Mucosa of rectum (tissue), 2 donors: ENCODE measurements at regions not wholly inside any gene's neighbourhood (a gene's known extent, or its start where the extent isn't known, plus 50 kb on each side); places are given as distances from the start of the nearest gene placed in this dataset.

Experiments used
- H3K27ac ChIP-seq, 2 donors: one replicate each; pipeline ENCODE4 v1.7.0; 2013; ENCODE audit warnings: inconsistent platforms in 2 of 2, low read depth in 2 of 2, low read length in 2 of 2
- H3K27me3 ChIP-seq, 2 donors: one replicate each; pipeline ENCODE4 v1.7.0; 2013; ENCODE audit warnings: low read length in 2 of 2; ENCODE audit not compliant: control insufficient read depth in 2 of 2, insufficient read depth in 2 of 2
- H3K36me3 ChIP-seq, 2 donors: one replicate each; pipeline ENCODE4 v1.7.0; 2013; ENCODE audit warnings: low read length in 2 of 2; ENCODE audit not compliant: control insufficient read depth in 2 of 2, insufficient read depth in 2 of 2
- H3K4me1 ChIP-seq, 2 donors: one replicate each; pipeline ENCODE4 v1.7.0; 2013; ENCODE audit warnings: low read length in 2 of 2, mild to moderate bottlenecking in 1 of 2; ENCODE audit not compliant: control insufficient read depth in 2 of 2, insufficient read depth in 2 of 2
- H3K4me3 ChIP-seq, 2 donors: one replicate each; pipeline ENCODE4 v1.7.0; 2013; ENCODE audit warnings: low read length in 2 of 2
- H3K9ac ChIP-seq, 2 donors: one replicate each; pipeline ENCODE4 v1.7.0; 2013; ENCODE audit warnings: low read length in 2 of 2, low read depth in 1 of 2, mild to moderate bottlenecking in 1 of 2
- H3K9me3 ChIP-seq, 2 donors: one replicate each; pipeline ENCODE4 v1.7.0; 2013; ENCODE audit warnings: low read length in 2 of 2; ENCODE audit not compliant: control insufficient read depth in 2 of 2
- donor health status: healthy.
- donor health status: Normal muscosa, but diverticular disease.

DNA sequence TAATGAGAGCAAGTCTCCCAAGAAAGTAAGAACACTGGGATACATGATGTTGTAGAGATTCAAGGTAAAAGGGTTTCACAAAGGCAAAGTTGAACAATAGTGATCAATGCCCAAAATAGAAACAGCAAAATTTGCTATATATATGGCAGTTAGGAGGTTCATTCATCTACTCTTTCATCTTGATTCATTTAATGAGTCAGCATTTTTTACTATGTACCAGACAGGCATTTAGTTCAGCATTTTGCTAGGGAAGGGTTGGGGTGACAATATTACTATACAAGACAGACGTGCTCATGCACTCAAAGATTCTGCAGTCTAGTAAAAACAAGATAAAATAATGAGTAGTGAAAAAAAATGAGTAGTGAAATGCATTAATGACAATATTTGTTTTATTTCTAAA, 264.9 kb upstream of the LMO3 start:
- Histone ChIP-seq H3K4me3 (no peak overlapping the region), H3K27me3 (no peaks in the 10 kb centered on the region), H3K36me3 (no peaks in the 10 kb centered on the region), H3K9me3 (no peaks in the 10 kb centered on the region), H3K9ac (no peak overlapping the region), H3K4me1 (no peaks in the 10 kb centered on the region), H3K27ac (no peak overlapping the region)

DNA sequence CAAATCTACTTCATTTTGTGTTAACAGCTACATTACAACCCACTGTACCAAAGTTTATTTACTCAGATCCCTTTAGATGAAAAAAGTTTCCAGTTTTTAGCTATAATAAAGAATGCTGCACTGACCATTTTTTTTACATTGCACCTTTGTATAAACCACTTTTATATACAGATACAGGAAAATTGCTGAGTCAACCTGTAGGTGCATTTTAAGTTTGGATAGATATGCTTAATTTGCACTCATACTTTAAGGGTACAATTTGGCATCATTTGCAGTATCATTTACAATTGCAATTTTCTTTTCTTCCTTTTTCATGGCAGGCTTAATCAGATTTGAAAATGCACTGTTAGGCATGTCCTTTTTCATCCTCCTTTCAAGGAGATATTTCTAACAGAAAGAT, 257.8 kb upstream of the LMO3 start:
- Histone ChIP-seq H3K4me3 (no peak overlapping the region), H3K27ac (no peak overlapping the region), H3K36me3 (no peaks in the 10 kb centered on the region), H3K9me3 (no peaks in the 10 kb centered on the region), H3K9ac (no peak overlapping the region), H3K4me1 (no peaks in the 10 kb centered on the region), H3K27me3 (no peaks in the 10 kb centered on the region)

DNA sequence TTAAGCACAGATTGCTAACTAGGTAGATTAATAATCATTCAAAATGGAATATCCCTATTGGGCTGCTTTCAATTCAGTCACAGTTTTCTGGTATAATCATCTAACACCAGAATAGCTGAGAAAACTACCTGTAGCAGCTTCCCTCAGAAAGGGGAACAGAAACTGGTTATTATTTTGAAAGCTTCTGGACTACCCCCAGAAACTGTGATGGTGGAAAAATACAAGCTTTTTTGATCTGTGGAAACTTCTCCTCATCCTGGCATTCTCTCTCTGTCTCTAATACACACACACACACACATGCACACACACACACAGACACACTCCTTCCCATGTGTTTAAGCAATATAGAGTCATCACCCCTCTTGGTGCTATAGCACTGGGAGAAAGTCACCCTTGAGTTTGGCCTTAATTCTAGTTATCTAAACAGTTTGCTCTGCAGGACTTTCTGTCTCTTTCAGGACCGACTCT, 251.5 kb upstream of the LMO3 start:
- Histone ChIP-seq H3K9me3 (no peaks in the 10 kb centered on the region), H3K36me3 (no peaks in the 10 kb centered on the region), H3K4me1 (no peaks in the 10 kb centered on the region), H3K27ac (no peak overlapping the region), H3K27me3 (no peaks in the 10 kb centered on the region), H3K9ac (no peak overlapping the region), H3K4me3 (no peak overlapping the region)

DNA sequence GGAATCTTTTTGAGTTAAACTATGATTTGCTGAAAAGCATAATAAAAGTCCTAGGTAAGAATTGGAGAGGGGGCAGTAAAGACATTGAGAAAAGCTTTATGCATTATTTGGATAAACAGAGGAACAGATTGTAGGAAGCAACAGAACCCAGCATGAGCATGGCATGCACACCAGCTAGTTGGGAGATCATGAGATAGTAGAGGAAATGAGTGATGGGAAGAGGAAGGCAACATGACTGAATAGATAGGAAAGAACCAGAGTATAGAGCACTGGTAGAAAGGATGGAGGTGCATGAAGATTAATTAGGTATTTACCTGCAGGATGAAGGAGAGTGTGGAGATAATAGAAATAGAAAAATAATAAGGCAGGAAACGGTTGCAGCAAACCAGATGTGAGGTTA, 248.5 kb upstream of the LMO3 start:
- no peaks in the 10 kb centered on the region for H3K27me3 ChIP-seq
- no peak overlapping the region for H3K27ac ChIP-seq
- H3K9ac ChIP-seq: no peak overlapping the region
- no peaks in the 10 kb centered on the region for H3K9me3 ChIP-seq
- no peak overlapping the region for H3K4me3 ChIP-seq
- no peaks in the 10 kb centered on the region for H3K36me3 ChIP-seq
- H3K4me1 ChIP-seq: no peaks in the 10 kb centered on the region

DNA sequence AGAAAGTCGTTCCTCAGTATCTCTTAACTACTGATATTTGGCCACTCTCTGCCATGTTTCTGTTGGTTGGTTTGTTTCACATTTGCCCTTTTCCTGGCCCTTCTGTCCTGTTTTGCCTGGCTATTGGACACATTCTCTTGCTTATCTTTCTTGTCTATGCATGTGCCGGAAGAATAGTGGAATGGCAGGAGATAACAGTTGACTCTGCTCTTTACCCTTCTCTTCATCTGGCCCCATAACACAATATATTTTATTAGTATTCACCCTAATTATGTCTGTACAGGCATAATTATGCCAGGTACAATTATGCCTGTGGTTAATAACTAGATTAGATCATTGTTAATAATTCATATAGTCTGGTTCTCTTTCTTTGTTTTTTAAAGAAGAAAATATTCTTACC, 243.5 kb upstream of the LMO3 start:
- no peaks in the 10 kb centered on the region for H3K27me3 ChIP-seq
- H3K4me3 ChIP-seq: no peak overlapping the region
- no peaks in the 10 kb centered on the region for H3K36me3 ChIP-seq
- H3K27ac ChIP-seq: no peak overlapping the region
- no peak overlapping the region for H3K9ac ChIP-seq
- no peaks in the 10 kb centered on the region for H3K4me1 ChIP-seq
- H3K9me3 ChIP-seq: no peaks in the 10 kb centered on the region

DNA sequence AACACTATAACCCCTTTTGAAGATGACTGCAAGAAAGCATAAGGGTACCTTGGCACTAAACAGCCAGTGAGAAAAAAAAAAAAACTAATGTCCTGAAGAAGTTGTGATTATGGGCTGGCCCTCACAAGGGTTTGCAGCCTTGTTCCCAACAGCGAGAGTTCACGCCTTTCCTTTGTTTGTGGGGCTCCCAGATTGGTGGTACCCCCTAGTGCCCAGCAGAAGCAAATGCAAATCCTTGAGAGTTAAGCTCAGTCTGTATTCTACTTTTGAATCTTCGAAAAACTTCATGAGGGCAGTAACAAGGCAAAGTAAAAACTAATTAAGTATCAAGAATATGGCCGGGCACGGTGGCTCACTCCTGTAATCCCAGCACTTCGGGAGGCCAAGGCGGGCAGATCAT, 238.9 kb upstream of the LMO3 start:
- H3K4me3 ChIP-seq: no peak overlapping the region
- H3K36me3 ChIP-seq: no peaks in the 10 kb centered on the region
- H3K27me3 ChIP-seq: no peaks in the 10 kb centered on the region
- no peak overlapping the region for H3K27ac ChIP-seq
- no peaks in the 10 kb centered on the region for H3K9me3 ChIP-seq
- H3K9ac ChIP-seq: no peak overlapping the region
- no peaks in the 10 kb centered on the region for H3K4me1 ChIP-seq

DNA sequence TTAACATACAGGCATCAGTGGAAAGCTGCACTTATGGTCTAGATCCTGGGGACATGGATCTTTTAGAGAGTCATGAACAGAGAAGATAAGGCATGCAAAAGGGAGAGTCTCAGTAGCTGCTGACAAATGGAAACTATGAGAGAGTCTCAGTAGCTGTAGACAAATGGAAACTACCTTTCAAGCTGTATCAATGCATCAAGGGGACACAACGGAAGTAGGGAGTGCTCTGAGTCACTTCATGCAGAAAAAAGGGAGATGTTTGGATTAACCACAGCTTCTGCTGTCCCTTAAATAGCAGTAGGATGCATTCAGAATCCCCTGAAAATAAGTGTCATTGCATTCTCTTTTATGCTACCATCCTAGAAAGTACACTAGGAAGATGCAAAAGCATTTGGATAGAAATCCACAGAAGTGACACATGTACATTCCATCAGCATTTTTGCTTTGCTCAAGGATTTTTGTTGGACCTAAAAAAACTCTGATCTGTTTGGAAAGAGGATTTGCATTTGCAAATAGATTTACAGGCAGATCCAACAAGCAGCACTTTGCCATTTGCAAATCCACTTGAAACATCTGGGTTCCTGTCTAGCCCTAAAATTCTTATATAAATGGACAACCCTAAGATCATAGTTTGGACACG, 227.5 kb upstream of the LMO3 start:
- no peaks in the 10 kb centered on the region for H3K4me1 ChIP-seq
- H3K4me3 ChIP-seq: no peak overlapping the region
- no peaks in the 10 kb centered on the region for H3K36me3 ChIP-seq
- H3K9me3 ChIP-seq: no peaks in the 10 kb centered on the region
- H3K9ac ChIP-seq: no peak overlapping the region
- H3K27me3 ChIP-seq: no peaks in the 10 kb centered on the region
- no peak overlapping the region for H3K27ac ChIP-seq

DNA sequence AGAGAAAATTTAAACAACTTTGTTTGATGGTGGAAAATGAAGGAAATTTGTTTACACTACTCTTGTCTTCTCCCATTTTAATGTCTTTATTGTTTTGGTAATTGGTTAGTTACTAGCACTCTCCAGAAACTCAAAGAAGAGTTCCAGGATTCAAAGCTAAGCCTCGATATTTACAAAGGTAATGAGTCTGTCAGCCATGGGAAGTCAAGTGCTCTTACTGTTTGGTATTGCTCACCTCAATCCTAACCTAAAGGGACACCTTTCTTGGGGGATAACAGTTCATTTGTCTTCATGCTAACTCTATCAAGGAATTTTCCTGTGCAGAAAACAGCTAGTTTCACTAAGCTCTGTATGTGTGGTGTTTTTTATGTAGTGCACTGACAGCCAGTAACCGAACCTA, 222.9 kb upstream of the LMO3 start:
- no peaks in the 10 kb centered on the region for H3K9me3 ChIP-seq
- H3K27ac ChIP-seq: no peak overlapping the region
- H3K36me3 ChIP-seq: no peaks in the 10 kb centered on the region

DNA sequence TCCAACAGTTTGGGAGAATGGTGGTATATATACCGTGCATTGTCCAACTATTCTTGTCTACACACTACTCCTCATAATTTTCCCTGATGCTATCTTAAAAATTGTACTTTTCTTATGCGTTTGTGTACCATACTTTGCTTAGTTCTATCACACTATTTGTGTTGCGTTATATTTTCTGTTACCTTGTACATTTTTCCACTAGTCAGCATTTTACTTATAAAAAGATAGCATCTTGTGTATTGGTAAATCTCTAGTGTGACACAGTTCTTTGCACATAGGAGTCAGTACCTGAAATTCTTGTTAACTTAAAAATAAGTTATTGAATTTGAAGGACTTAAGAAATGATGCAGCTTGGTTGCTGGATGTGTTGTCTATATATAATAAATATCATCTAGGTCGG, 201.8 kb upstream of the LMO3 start:
- Histone ChIP-seq H3K4me3 (no peak overlapping the region), H3K27ac (no peak overlapping the region), H3K4me1 (no peaks in the 10 kb centered on the region), H3K9me3 (no peaks in the 10 kb centered on the region), H3K36me3 (no peaks in the 10 kb centered on the region), H3K9ac (no peak overlapping the region), H3K27me3 (no peaks in the 10 kb centered on the region)

More for the DNA sequence above, 222.9 kb upstream of the LMO3 start:
- no peaks in the 10 kb centered on the region for H3K27me3 ChIP-seq
- no peak overlapping the region for H3K9ac ChIP-seq
- no peaks in the 10 kb centered on the region for H3K4me1 ChIP-seq
- H3K4me3 ChIP-seq: no peak overlapping the region

DNA sequence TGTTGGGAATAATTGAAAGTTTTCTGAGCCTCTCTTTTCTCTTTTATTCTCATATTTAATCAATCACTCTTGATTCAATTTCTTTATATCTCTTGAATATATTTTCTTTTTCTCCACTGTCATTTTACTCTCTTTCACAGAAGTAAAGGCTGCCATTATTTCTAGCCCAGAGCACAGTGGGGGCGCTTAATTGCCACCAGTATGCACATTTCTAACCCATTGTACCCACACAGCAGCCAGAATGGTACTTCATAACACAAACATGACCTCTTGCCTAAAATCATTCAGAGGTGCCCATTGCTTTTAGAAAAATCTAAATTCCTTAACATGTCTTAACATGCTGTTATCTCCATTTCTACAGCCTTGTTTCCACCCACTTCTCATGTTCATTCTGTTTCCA, 190.2 kb upstream of the LMO3 start:
- Histone ChIP-seq H3K4me1 (no peaks in the 10 kb centered on the region), H3K9ac (no peak overlapping the region), H3K9me3 (no peaks in the 10 kb centered on the region), H3K27ac (no peak overlapping the region), H3K36me3 (no peaks in the 10 kb centered on the region), H3K27me3 (no peaks in the 10 kb centered on the region), H3K4me3 (no peak overlapping the region)
